CD8-positive, alpha-beta memory T cell (primary cell): ENCODE measurements at regions not wholly inside any gene's neighbourhood (a gene's known extent, or its start where the extent isn't known, plus 50 kb on each side); places are given as distances from the start of the nearest gene placed in this dataset.

Experiments
- CTCF ChIA-PET: fragments of 350-600 bp; sonication (Branson Sonifier 250); formaldehyde crosslinking; loops from one replicate; lab custom pipeline; 2021; ENCODE audit warnings: antibody characterized with exemption; lab: Charles Lee
- POLR2A ChIA-PET: fragments of 350-600 bp; sonication (Branson Sonifier 250); formaldehyde crosslinking; loops from one replicate; lab custom pipeline; 2021; ENCODE audit warnings: antibody characterized with exemption; lab: Charles Lee
- DNase-seq, 5 donors: peaks; one replicate each; pipeline versions ENCODE4 v3.0.0 to v3.0.0-alpha.2; 2020 to 2022; ENCODE audit warnings: mixed read lengths in 1 of 5
- H3K27ac ChIP-seq: one replicate; pipeline ENCODE4 v1.7.0; 2013; ENCODE audit warnings: low read depth, mild to moderate bottlenecking, low read length, moderate library complexity
- H3K27me3 ChIP-seq: 2 replicates; pipeline ENCODE4 v1.7.0; 2013; ENCODE audit warnings: low read length, mild to moderate bottlenecking; ENCODE audit not compliant: insufficient read depth, poor library complexity, severe bottlenecking
- H3K36me3 ChIP-seq: 2 replicates; pipeline ENCODE4 v1.7.0; 2013; ENCODE audit warnings: mild to moderate bottlenecking, low read length, moderate library complexity; ENCODE audit not compliant: insufficient read depth
- H3K4me1 ChIP-seq: 2 replicates; pipeline ENCODE4 v1.7.0; 2013; ENCODE audit warnings: mild to moderate bottlenecking, low read length, moderate library complexity; ENCODE audit not compliant: insufficient read depth
- H3K4me3 ChIP-seq: 2 replicates; pipeline ENCODE4 v1.7.0; 2013; ENCODE audit warnings: mild to moderate bottlenecking, low read length
- H3K9me3 ChIP-seq: 2 replicates; pipeline ENCODE4 v1.7.0; 2013; ENCODE audit warnings: mild to moderate bottlenecking, low read length
- H3K27ac Mint-ChIP-seq, 8 donors: one replicate each; pipeline ENCODE4 v1.8.0; 2020 to 2021; ENCODE audit warnings: mixed read lengths in 8 of 8, mild to moderate bottlenecking in 6 of 8, inconsistent platforms in 3 of 8, moderate library complexity in 3 of 8
- H3K27me3 Mint-ChIP-seq, 2 donors: one replicate each; pipeline ENCODE4 v1.8.0; 2020 to 2021; ENCODE audit warnings: mixed read lengths in 2 of 2, mild to moderate bottlenecking in 1 of 2, moderate library complexity in 1 of 2
- H3K36me3 Mint-ChIP-seq, 3 donors: one replicate each; pipeline ENCODE4 v1.8.0; 2020 to 2021; ENCODE audit warnings: mixed read lengths in 3 of 3, inconsistent platforms in 1 of 3, mild to moderate bottlenecking in 1 of 3
- H3K4me1 Mint-ChIP-seq, 3 donors: one replicate each; pipeline ENCODE4 v1.8.0; 2020 to 2021; ENCODE audit warnings: mixed read lengths in 3 of 3, inconsistent platforms in 1 of 3, mild to moderate bottlenecking in 1 of 3
- H3K4me3 Mint-ChIP-seq, 7 donors: one replicate each; pipeline ENCODE4 v1.8.0; 2020 to 2021; ENCODE audit warnings: mixed read lengths in 7 of 7, mild to moderate bottlenecking in 6 of 7, moderate library complexity in 4 of 7, inconsistent platforms in 2 of 7
- H3K9me3 Mint-ChIP-seq, 5 donors: one replicate each; pipeline ENCODE4 v1.8.0; 2020 to 2022; ENCODE audit warnings: mixed read lengths in 5 of 5, mild to moderate bottlenecking in 3 of 5, moderate library complexity in 2 of 5, inconsistent platforms in 1 of 5

- Histone ChIP-seq H3K27me3 (no peaks in the 10 kb centered on the region), H3K27ac (no peak overlapping the region), H3K9me3 (peaks cover 8% of the 10 kb centered on the region), H3K4me3 (no peak overlapping the region), H3K4me1 (no peaks in the 10 kb centered on the region), H3K36me3 (no peaks in the 10 kb centered on the region)
- Mint-ChIP-seq H3K27me3 (peaks cover 0 to 3% of the 10 kb centered on the region in 2 donors), H3K27ac (no peak overlapping the region), H3K4me3 (no peak overlapping the region), H3K4me1 (no peaks in the 10 kb centered on the region), H3K9me3 (peaks cover 14 to 23% (median 19%) of the 10 kb centered on the region in 5 donors), H3K36me3 (peaks cover 0 to 24% (median 0%) of the 10 kb centered on the region in 3 donors)
- POLR2A ChIA-PET, result no interaction called here
- CTCF ChIA-PET, result no interaction called here
- DNase-seq, result no peak
Observed at GRCh38 chr6:14259594-14260152, 142.1 kb downstream of the CD83 start.

- H3K36me3 Mint-ChIP-seq, result peaks cover 0 to 29% (median 0%) of the 10 kb centered on the region in 3 donors
- peaks cover 0 to 3% of the 10 kb centered on the region in 2 donors for H3K27me3 Mint-ChIP-seq
- peaks cover 8% of the 10 kb centered on the region for H3K9me3 ChIP-seq
- H3K4me1 ChIP-seq, result no peaks in the 10 kb centered on the region
- H3K27ac ChIP-seq, result no peak overlapping the region
- H3K4me3 Mint-ChIP-seq, result no peak overlapping the region
- no peaks in the 10 kb centered on the region for H3K36me3 ChIP-seq
- no peak for DNase-seq
- CTCF ChIA-PET, result no interaction called here
- POLR2A ChIA-PET, result no interaction called here
- no peaks in the 10 kb centered on the region for H3K4me1 Mint-ChIP-seq
- H3K9me3 Mint-ChIP-seq, result peaks cover 14 to 26% (median 22%) of the 10 kb centered on the region in 5 donors
- no peaks in the 10 kb centered on the region for H3K27me3 ChIP-seq
- H3K27ac Mint-ChIP-seq, result no peak overlapping the region
- no peak overlapping the region for H3K4me3 ChIP-seq
Observed at GRCh38 chr6:14260839-14261238, 143.3 kb downstream of the CD83 start.

GRCh38 chr6:14263881-14264424 lies 146.4 kb downstream of the CD83 start:
- Mint-ChIP-seq H3K36me3 (peaks cover 0 to 29% (median 4%) of the 10 kb centered on the region in 3 donors), H3K4me3 (no peak overlapping the region), H3K27me3 (no peaks in the 10 kb centered on the region), H3K9me3 (peaks cover 14 to 26% (median 22%) of the 10 kb centered on the region in 5 donors), H3K27ac (no peak overlapping the region), H3K4me1 (no peaks in the 10 kb centered on the region)
- peaks cover 8% of the 10 kb centered on the region for H3K9me3 ChIP-seq
- no peaks in the 10 kb centered on the region for H3K27me3 ChIP-seq
- no peak overlapping the region for H3K4me3 ChIP-seq
- ChIA-PET CTCF (no interaction called here), POLR2A (no interaction called here)
- H3K27ac ChIP-seq, result no peak overlapping the region
- DNase-seq, result no peak
- H3K36me3 ChIP-seq, result no peaks in the 10 kb centered on the region
- no peaks in the 10 kb centered on the region for H3K4me1 ChIP-seq

- H3K27me3 ChIP-seq, result no peaks in the 10 kb centered on the region
- H3K4me3 Mint-ChIP-seq, result no peak overlapping the region
- H3K4me1 ChIP-seq, result peaks cover 7% of the 10 kb centered on the region
- no peaks in the 10 kb centered on the region for H3K27me3 Mint-ChIP-seq
- peaks cover 0 to 29% (median 4%) of the 10 kb centered on the region in 3 donors for H3K36me3 Mint-ChIP-seq
- POLR2A ChIA-PET, result interaction anchor here (0.6 kb wide), 1 partner anchor 187 kb away, joined by 3 read pairs; no protein-coding TSS in a partner anchor
- CTCF ChIA-PET, result no interaction called here
- no peak overlapping the region for H3K27ac ChIP-seq
- no peak overlapping the region for H3K27ac Mint-ChIP-seq
- peaks cover 8% of the 10 kb centered on the region for H3K9me3 ChIP-seq
- no peaks in the 10 kb centered on the region for H3K4me1 Mint-ChIP-seq
- peaks cover 14 to 25% (median 21%) of the 10 kb centered on the region in 5 donors for H3K9me3 Mint-ChIP-seq
- no peak for DNase-seq
- no peaks in the 10 kb centered on the region for H3K36me3 ChIP-seq
- no peak overlapping the region for H3K4me3 ChIP-seq
Observed at GRCh38 chr6:14265049-14266021, 147.8 kb downstream of the CD83 start.

GRCh38 chr6:14266266-14266665 lies 148.7 kb downstream of the CD83 start:
- no peaks in the 10 kb centered on the region for H3K36me3 ChIP-seq
- Mint-ChIP-seq H3K4me3 (no peak overlapping the region), H3K36me3 (peaks cover 0 to 23% (median 4%) of the 10 kb centered on the region in 3 donors), H3K9me3 (peaks cover 12 to 22% (median 16%) of the 10 kb centered on the region in 5 donors), H3K27ac (no peak overlapping the region), H3K4me1 (peaks cover 4 to 5% (median 5%) of the 10 kb centered on the region in 3 donors), H3K27me3 (no peaks in the 10 kb centered on the region)
- ChIA-PET POLR2A (no interaction called here), CTCF (no interaction called here)
- DNase-seq, result no peak
- H3K9me3 ChIP-seq, result peaks cover 8% of the 10 kb centered on the region
- H3K27ac ChIP-seq, result no peak overlapping the region
- H3K4me1 ChIP-seq, result peaks cover 15% of the 10 kb centered on the region
- H3K27me3 ChIP-seq, result no peaks in the 10 kb centered on the region
- H3K4me3 ChIP-seq, result no peak overlapping the region

- no peak overlapping the region for H3K27ac ChIP-seq
- H3K4me1 ChIP-seq, result peaks cover 21% of the 10 kb centered on the region
- Mint-ChIP-seq H3K4me1 (peaks cover 6 to 8% (median 7%) of the 10 kb centered on the region in 3 donors), H3K9me3 (peaks cover 12 to 19% (median 15%) of the 10 kb centered on the region in 5 donors), H3K36me3 (peaks cover 0 to 21% (median 4%) of the 10 kb centered on the region in 3 donors), H3K27me3 (peaks cover 0 to 1% of the 10 kb centered on the region in 2 donors), H3K4me3 (no peak overlapping the region), H3K27ac (no peak overlapping the region)
- no peaks in the 10 kb centered on the region for H3K36me3 ChIP-seq
- ChIA-PET CTCF (no interaction called here), POLR2A (no interaction called here)
- no peak overlapping the region for H3K4me3 ChIP-seq
- H3K9me3 ChIP-seq, result peaks cover 8% of the 10 kb centered on the region
- H3K27me3 ChIP-seq, result no peaks in the 10 kb centered on the region
- DNase-seq, result no peak
Observed at GRCh38 chr6:14267885-14268660, 150.5 kb downstream of the CD83 start.

GRCh38 chr6:14269436-14269835 lies 151.9 kb downstream of the CD83 start:
- H3K27me3 Mint-ChIP-seq, result peaks cover 0 to 1% of the 10 kb centered on the region in 2 donors
- peaks cover 1 to 7% (median 5%) of the 10 kb centered on the region in 5 donors for H3K9me3 Mint-ChIP-seq
- no peak overlapping the region for H3K4me3 Mint-ChIP-seq
- DNase-seq, result no peak
- peaks cover 8 to 13% (median 8%) of the 10 kb centered on the region in 3 donors for H3K4me1 Mint-ChIP-seq
- Histone ChIP-seq H3K9me3 (no peaks in the 10 kb centered on the region), H3K4me3 (no peak overlapping the region), H3K36me3 (no peaks in the 10 kb centered on the region), H3K27me3 (no peaks in the 10 kb centered on the region), H3K27ac (no peak overlapping the region), H3K4me1 (peaks cover 21% of the 10 kb centered on the region)
- POLR2A ChIA-PET, result no interaction called here
- H3K27ac Mint-ChIP-seq, result no peak overlapping the region
- peaks cover 0 to 10% (median 5%) of the 10 kb centered on the region in 3 donors for H3K36me3 Mint-ChIP-seq
- CTCF ChIA-PET, result interaction anchor here (0.9 kb wide), 1 partner anchor 26 kb away, joined by 3 read pairs; no protein-coding TSS in a partner anchor
